ENCODE measurements at regions not wholly inside any gene's neighbourhood (a gene's known extent, or its start where the extent isn't known, plus 50 kb on each side); places are given as distances from the start of the nearest gene placed in this dataset.
"Not testable (repeated sequence)": the region's sequence is repeated elsewhere in the genome, so short reads cannot be mapped to it uniquely, and the experiment has no call there.

- no peak for TF ChIP-seq CTCF (IDR thresholded peaks at IDR 0.05; ENCODE audit: control insufficient read depth, insufficient read depth, low read depth, low read length, missing control alignments)
- H3K4me3 ChIP-seq (ENCODE audit: control insufficient read depth, low read depth, low read length), result no peak overlapping the region
- no peak for DNase-seq (ENCODE audit: low read depth)
Measured at GRCh38 chr11:23611726-23612125, 751.5 kb upstream of the CCDC179 start.

GRCh38 chr11:23620617-23621016, 760.3 kb upstream of the CCDC179 start:
- no peak for DNase-seq (ENCODE audit: low read depth)
- no peak for TF ChIP-seq CTCF (IDR thresholded peaks at IDR 0.05; ENCODE audit: control insufficient read depth, insufficient read depth, low read depth, low read length, missing control alignments)

GRCh38 chr11:23632293-23632692, 772.0 kb upstream of the CCDC179 start:
- H3K4me3 ChIP-seq (ENCODE audit: control insufficient read depth, low read depth, low read length), result no peak overlapping the region
- DNase-seq (ENCODE audit: low read depth), result no peak
- no peak for TF ChIP-seq CTCF (IDR thresholded peaks at IDR 0.05; ENCODE audit: control insufficient read depth, insufficient read depth, low read depth, low read length, missing control alignments)

More at GRCh38 chr11:23620617-23621016, 760.3 kb upstream of the CCDC179 start:
- H3K4me3 ChIP-seq (ENCODE audit: control insufficient read depth, low read depth, low read length), result no peak overlapping the region

GRCh38 chr11:23644443-23644842, 784.2 kb upstream of the CCDC179 start:
- TF ChIP-seq CTCF (IDR thresholded peaks at IDR 0.05; ENCODE audit: control insufficient read depth, insufficient read depth, low read depth, low read length, missing control alignments), result no peak
- no peak for DNase-seq (ENCODE audit: low read depth)
- H3K4me3 ChIP-seq (ENCODE audit: control insufficient read depth, low read depth, low read length), result no peak overlapping the region

- not testable (repeated sequence) for DNase-seq (ENCODE audit: low read depth); H3K4me3 ChIP-seq (ENCODE audit: control insufficient read depth, low read depth, low read length)
Measured at GRCh38 chr11:23652336-23652735, 792.1 kb upstream of the CCDC179 start.

GRCh38 chr11:23653071-23653675, 792.9 kb upstream of the CCDC179 start:
- DNase-seq (ENCODE audit: low read depth), result no peak
- H3K4me3 ChIP-seq (ENCODE audit: control insufficient read depth, low read depth, low read length), result no peak overlapping the region
- no peak for TF ChIP-seq CTCF (IDR thresholded peaks at IDR 0.05; ENCODE audit: control insufficient read depth, insufficient read depth, low read depth, low read length, missing control alignments)

- no peak overlapping the region for H3K4me3 ChIP-seq (ENCODE audit: control insufficient read depth, low read depth, low read length)
- no peak for TF ChIP-seq CTCF (IDR thresholded peaks at IDR 0.05; ENCODE audit: control insufficient read depth, insufficient read depth, low read depth, low read length, missing control alignments)
- DNase-seq (ENCODE audit: low read depth), result no peak
Measured at GRCh38 chr11:23668324-23668723, 808.0 kb upstream of the CCDC179 start.

Measured in AG09309 (cell line).